Hematopoietic multipotent progenitor cell treated with erythropoietin and hydrocortisone succinate and interleukin-3 and kit ligand, for 4 days (in vitro differentiated cells): ENCODE measurements at regions not wholly inside any gene's neighbourhood (a gene's known extent, or its start where the extent isn't known, plus 50 kb on each side); places are given as distances from the start of the nearest gene placed in this dataset.
"Not testable (repeated sequence)": the region's sequence is repeated elsewhere in the genome, so short reads cannot be mapped to it uniquely, and the experiment has no call there.

Source experiments
- DNase-seq: peaks from one replicate; pipeline ENCODE4 v3.0.0-alpha.2; 2015

- DNase-seq: no peak
Measured at GRCh38 chr2:126264625-126265024, 391.3 kb upstream of the GYPC start.

GRCh38 chr2:126269911-126270310, 386.0 kb upstream of the GYPC start:
- no peak for DNase-seq

GRCh38 chr2:126270587-126270986, 385.4 kb upstream of the GYPC start:
- no peak for DNase-seq

- DNase-seq: no peak
Measured at GRCh38 chr2:126272401-126272800, 383.6 kb upstream of the GYPC start.

- peak; percentile 33 for DNase-seq
Measured at GRCh38 chr2:126275098-126275497, 380.9 kb upstream of the GYPC start.

GRCh38 chr2:126276268-126276667, 379.7 kb upstream of the GYPC start:
- DNase-seq: not testable (repeated sequence)

GRCh38 chr2:126288362-126288761, 367.6 kb upstream of the GYPC start:
- DNase-seq: no peak

GRCh38 chr2:126293962-126294361, 362.0 kb upstream of the GYPC start:
- DNase-seq: not testable (repeated sequence)

- no peak for DNase-seq
Measured at GRCh38 chr2:126299469-126299976, 356.4 kb upstream of the GYPC start.

- no peak for DNase-seq
Measured at GRCh38 chr2:126300348-126300747, 355.6 kb upstream of the GYPC start.

GRCh38 chr2:126302043-126302442, 353.9 kb upstream of the GYPC start:
- DNase-seq: no peak

GRCh38 chr2:126303113-126303512, 352.8 kb upstream of the GYPC start:
- no peak for DNase-seq

- DNase-seq: no peak
Measured at GRCh38 chr2:126304154-126304553, 351.8 kb upstream of the GYPC start.

- no peak for DNase-seq
Measured at GRCh38 chr2:126306539-126306938, 349.4 kb upstream of the GYPC start.

GRCh38 chr2:126307740-126308139, 348.2 kb upstream of the GYPC start:
- DNase-seq: no peak

- no peak for DNase-seq
Measured at GRCh38 chr2:126309185-126309584, 346.8 kb upstream of the GYPC start.

- DNase-seq: no peak
Measured at GRCh38 chr2:126312579-126312978, 343.4 kb upstream of the GYPC start.

- DNase-seq: no peak
Measured at GRCh38 chr2:126315828-126316227, 340.1 kb upstream of the GYPC start.

- DNase-seq: peak; percentile 29
Measured at GRCh38 chr2:126317790-126318431, 338.0 kb upstream of the GYPC start.

- DNase-seq: no peak
Measured at GRCh38 chr2:126322342-126322741, 333.6 kb upstream of the GYPC start.

GRCh38 chr2:126325202-126325601, 330.8 kb upstream of the GYPC start:
- DNase-seq: no peak

GRCh38 chr2:126329173-126329572, 326.8 kb upstream of the GYPC start:
- no peak for DNase-seq

GRCh38 chr2:126342457-126342856, 313.5 kb upstream of the GYPC start:
- DNase-seq: no peak

GRCh38 chr2:126343136-126343535, 312.8 kb upstream of the GYPC start:
- DNase-seq: no peak

GRCh38 chr2:126344493-126344892, 311.5 kb upstream of the GYPC start:
- peak; percentile 64 for DNase-seq
